Neural cell (in vitro differentiated cells): ENCODE measurements at regions not wholly inside any gene's neighbourhood (a gene's known extent, or its start where the extent isn't known, plus 50 kb on each side); places are given as distances from the start of the nearest gene placed in this dataset.

ENCODE experiments used
- CTCF ChIP-seq: fragments of 450-650 bp; IDR thresholded peaks from 2 replicates; pipeline ENCODE4 v1.5.1; 2014; ENCODE audit warnings: antibody characterized with exemption, mild to moderate bottlenecking, moderate library complexity; ENCODE audit not compliant: poor library complexity, severe bottlenecking
- EP300 ChIP-seq: fragments of 450-650 bp; conservative IDR thresholded peaks from 2 replicates; pipeline ENCODE4 v1.6.1; 2014; ENCODE audit warnings: antibody characterized with exemption, mild to moderate bottlenecking, moderate library complexity; ENCODE audit not compliant: poor library complexity, severe bottlenecking
- SMC3 ChIP-seq: fragments of 450-650 bp; conservative IDR thresholded peaks from 2 replicates; pipeline ENCODE4 v1.6.1; 2014; ENCODE audit warnings: antibody characterized with exemption, mild to moderate bottlenecking, moderate library complexity; ENCODE audit not compliant: poor library complexity

- TF ChIP-seq EP300 (no peak), CTCF (no peak), SMC3 (no peak)
Measured at GRCh38 chr9:109682227-109682626, 97.8 kb upstream of the PALM2AKAP2 start.
